Upper lobe of right lung (tissue), 1 donor: ENCODE measurements at regions not wholly inside any gene's neighbourhood (a gene's known extent, or its start where the extent isn't known, plus 50 kb on each side); places are given as distances from the start of the nearest gene placed in this dataset.

Experiments
- ATAC-seq: fragments of 200-7000 bp; cut with Tn5 transposase; one replicate; pipeline ENCODE4 v1.9.1; 2020; ENCODE audit warnings: mild to moderate bottlenecking, moderate library complexity
- DNase-seq: peaks from one replicate; pipeline ENCODE4 v3.0.0-alpha.2; 2020
- H3K27ac ChIP-seq: fragments of 200-600 bp; one replicate; pipeline ENCODE4 v1.8.0; 2022
- H3K27me3 ChIP-seq: fragments of 200-600 bp; one replicate; pipeline ENCODE4 v1.8.0; 2022; ENCODE audit warnings: mild to moderate bottlenecking
- H3K36me3 ChIP-seq: fragments of 200-600 bp; one replicate; pipeline ENCODE4 v1.8.0; 2022
- H3K4me1 ChIP-seq: fragments of 200-600 bp; one replicate; pipeline ENCODE4 v1.8.0; 2022
- H3K4me3 ChIP-seq: fragments of 200-600 bp; one replicate; pipeline ENCODE4 v1.8.0; 2022; ENCODE audit warnings: mild to moderate bottlenecking
- H3K9me3 ChIP-seq: fragments of 200-600 bp; one replicate; pipeline ENCODE4 v1.8.0; 2022
- CTCF ChIP-seq: fragments of 200-600 bp; IDR thresholded peaks from one replicate; pipeline ENCODE4 v1.8.0; 2022; ENCODE audit warnings: antibody characterized with exemption
- intact Hi-C: fragments of 100-400 bp; cut with DNase I; formaldehyde crosslinking; loops from one replicate; pipeline ENCODE4 v1.11.0; 2022
- donor health status: DM: no; HTN: yes; CAD: no; lungs with severe emphysema.

GRCh38 chr13:31610270-31610998 lies 128.9 kb upstream of the RXFP2 start:
- H3K9me3 ChIP-seq: no peaks in the 10 kb centered on the region
- intact Hi-C loops: no loop called here
- DNase-seq (no peak), ATAC-seq (no peak)
- TF ChIP-seq CTCF: no peak
- no peak overlapping the region for H3K27ac ChIP-seq
- H3K4me3 ChIP-seq: no peak overlapping the region
- H3K36me3 ChIP-seq: no peaks in the 10 kb centered on the region
- H3K27me3 ChIP-seq: no peaks in the 10 kb centered on the region
- H3K4me1 ChIP-seq: no peaks in the 10 kb centered on the region

GRCh38 chr13:31611214-31611613 lies 128.1 kb upstream of the RXFP2 start:
- no peak overlapping the region for H3K27ac ChIP-seq
- H3K4me3 ChIP-seq: no peak overlapping the region
- TF ChIP-seq CTCF: no peak

GRCh38 chr13:31614073-31614472 lies 125.3 kb upstream of the RXFP2 start:
- Histone ChIP-seq H3K36me3 (no peaks in the 10 kb centered on the region), H3K27ac (no peak overlapping the region), H3K9me3 (no peaks in the 10 kb centered on the region), H3K4me1 (no peaks in the 10 kb centered on the region), H3K4me3 (no peak overlapping the region), H3K27me3 (no peaks in the 10 kb centered on the region)
- no peak for TF ChIP-seq CTCF
- DNase-seq: no peak
- peak; percentile 13 for ATAC-seq
- intact Hi-C loops: no loop called here

More at GRCh38 chr13:31611214-31611613, 128.1 kb upstream of the RXFP2 start:
- no peaks in the 10 kb centered on the region for H3K9me3 ChIP-seq
- ATAC-seq (no peak), DNase-seq (no peak)
- H3K36me3 ChIP-seq: no peaks in the 10 kb centered on the region
- H3K27me3 ChIP-seq: no peaks in the 10 kb centered on the region
- no peaks in the 10 kb centered on the region for H3K4me1 ChIP-seq
- intact Hi-C loops: no loop called here

- TF ChIP-seq CTCF: no peak
- intact Hi-C loops: no loop called here
- no peaks in the 10 kb centered on the region for H3K4me1 ChIP-seq
- H3K27me3 ChIP-seq: no peaks in the 10 kb centered on the region
- no peak overlapping the region for H3K4me3 ChIP-seq
- H3K9me3 ChIP-seq: no peaks in the 10 kb centered on the region
- no peak overlapping the region for H3K27ac ChIP-seq
- ATAC-seq: no peak
- no peak for DNase-seq
- H3K36me3 ChIP-seq: no peaks in the 10 kb centered on the region
Observed at GRCh38 chr13:31614704-31615103, 124.6 kb upstream of the RXFP2 start.

- no peaks in the 10 kb centered on the region for H3K4me1 ChIP-seq
- H3K36me3 ChIP-seq: no peaks in the 10 kb centered on the region
- no peak overlapping the region for H3K4me3 ChIP-seq
- ATAC-seq (no peak), DNase-seq (no peak)
- intact Hi-C loops: no loop called here
- no peak overlapping the region for H3K27ac ChIP-seq
- H3K9me3 ChIP-seq: no peaks in the 10 kb centered on the region
- TF ChIP-seq CTCF: no peak
- no peaks in the 10 kb centered on the region for H3K27me3 ChIP-seq
Observed at GRCh38 chr13:31625115-31625514, 114.2 kb upstream of the RXFP2 start.
